H9 (cell line): ENCODE measurements at regions not wholly inside any gene's neighbourhood (a gene's known extent, or its start where the extent isn't known, plus 50 kb on each side); places are given as distances from the start of the nearest gene placed in this dataset.

Experiments
- DNase-seq: peaks from one replicate; pipeline ENCODE4 v3.0.0-alpha.2; 2017
- H2AFZ ChIP-seq: one replicate; pipeline ENCODE4 v1.6.1; 2013; ENCODE audit warnings: mild to moderate bottlenecking, low read length, control low read depth, moderate library complexity
- H2AK5ac ChIP-seq: 2 replicates; pipeline ENCODE4 v1.6.1; 2013; ENCODE audit warnings: low read length, control low read depth, mixed read lengths; ENCODE audit not compliant: insufficient read length
- H2BK120ac ChIP-seq: one replicate; pipeline ENCODE4 v1.6.1; 2013; ENCODE audit warnings: low read depth, mild to moderate bottlenecking, low read length, control low read depth, inconsistent platforms; ENCODE audit not compliant: poor library complexity, severe bottlenecking
- H2BK12ac ChIP-seq: 2 replicates; pipeline ENCODE4 v1.6.1; 2013; ENCODE audit warnings: low read length, control low read depth, mixed read lengths, low read depth; ENCODE audit not compliant: insufficient read length
- H2BK15ac ChIP-seq: 2 replicates; pipeline ENCODE4 v1.6.1; 2013; ENCODE audit warnings: low read depth, low read length, control low read depth
- H2BK20ac ChIP-seq: one replicate; pipeline ENCODE4 v1.6.1; 2013; ENCODE audit warnings: low read depth, mild to moderate bottlenecking, low read length, control low read depth, inconsistent platforms; ENCODE audit not compliant: poor library complexity, severe bottlenecking
- H2BK5ac ChIP-seq: 2 replicates; pipeline ENCODE4 v1.6.1; 2013; ENCODE audit warnings: low read length, control low read depth, mixed read lengths; ENCODE audit not compliant: insufficient read length
- H3K14ac ChIP-seq: 2 replicates; pipeline ENCODE4 v1.6.1; 2013; ENCODE audit warnings: low read length, control low read depth; ENCODE audit not compliant: insufficient read depth
- H3K18ac ChIP-seq: 2 replicates; pipeline ENCODE4 v1.6.1; 2013; ENCODE audit warnings: low read depth, mild to moderate bottlenecking, mixed read lengths, low read length, control low read depth; ENCODE audit not compliant: insufficient read length
- H3K23ac ChIP-seq: 2 replicates; pipeline ENCODE4 v1.6.1; 2013; ENCODE audit warnings: low read length, control low read depth, mixed read lengths, low read depth; ENCODE audit not compliant: insufficient read length
- H3K23me2 ChIP-seq: 2 replicates; pipeline ENCODE4 v1.6.1; 2013; ENCODE audit warnings: low read depth, mild to moderate bottlenecking, mixed read lengths, low read length, control low read depth; ENCODE audit not compliant: insufficient read length, poor library complexity, severe bottlenecking
- H3K27ac ChIP-seq: 2 replicates; pipeline ENCODE4 v1.5.1; 2013; ENCODE audit warnings: low read length, control low read depth, mixed read lengths, low read depth; ENCODE audit not compliant: insufficient read length
- H3K27me3 ChIP-seq: 2 replicates; pipeline ENCODE4 v1.6.1; 2013; ENCODE audit warnings: low read length, control low read depth, inconsistent platforms; ENCODE audit not compliant: insufficient read depth
- H3K4ac ChIP-seq: 2 replicates; pipeline ENCODE4 v1.6.1; 2013; ENCODE audit warnings: low read depth, mild to moderate bottlenecking, control low read depth, inconsistent platforms, low read length, moderate library complexity
- H3K4me1 ChIP-seq: 2 replicates; pipeline ENCODE4 v1.6.1; 2013; ENCODE audit warnings: low read length, control low read depth, inconsistent platforms; ENCODE audit not compliant: insufficient read depth
- H3K4me2 ChIP-seq: 2 replicates; pipeline ENCODE4 v1.6.1; 2013; ENCODE audit warnings: low read length, control low read depth, mixed read lengths; ENCODE audit not compliant: insufficient read length, insufficient read depth
- H3K56ac ChIP-seq: 2 replicates; pipeline ENCODE4 v1.6.1; 2013; ENCODE audit warnings: low read depth, mild to moderate bottlenecking, mixed read lengths, low read length, control low read depth; ENCODE audit not compliant: insufficient read length
- H3K79me1 ChIP-seq: 2 replicates; pipeline ENCODE4 v1.6.1; 2013; ENCODE audit warnings: low read depth, mild to moderate bottlenecking, moderate library complexity, low read length, control low read depth, inconsistent platforms; ENCODE audit not compliant: insufficient read depth, poor library complexity, severe bottlenecking
- H3K79me2 ChIP-seq: 2 replicates; pipeline ENCODE4 v1.6.1; 2013; ENCODE audit warnings: low read length, control low read depth, inconsistent platforms; ENCODE audit not compliant: insufficient read depth
- H3K9ac ChIP-seq: 2 replicates; pipeline ENCODE4 v1.6.1; 2013; ENCODE audit warnings: low read length, control low read depth, mixed read lengths; ENCODE audit not compliant: insufficient read length; ENCODE audit errors: extremely low read depth
- H3K9me3 ChIP-seq: one replicate; pipeline ENCODE4 v1.6.1; 2013; ENCODE audit warnings: low read depth, low read length, inconsistent platforms; ENCODE audit not compliant: control insufficient read depth
- H3T11ph ChIP-seq: one replicate; pipeline ENCODE4 v1.6.1; 2013; ENCODE audit warnings: mild to moderate bottlenecking, low read length, control low read depth, inconsistent platforms
- H4K20me1 ChIP-seq: one replicate; pipeline ENCODE4 v1.6.1; 2013; ENCODE audit not compliant: control insufficient read depth, insufficient read length, insufficient read depth
- H4K5ac ChIP-seq: 2 replicates; pipeline ENCODE4 v1.6.1; 2013; ENCODE audit warnings: low read depth, mild to moderate bottlenecking, mixed read lengths, low read length, control low read depth; ENCODE audit not compliant: insufficient read length
- H4K8ac ChIP-seq: replicated peaks from 2 replicates; pipeline ENCODE4 v1.6.1; 2013; ENCODE audit warnings: low read length, control low read depth, mixed read lengths, low read depth; ENCODE audit not compliant: insufficient read length
- H4K91ac ChIP-seq: 2 replicates; pipeline ENCODE4 v1.6.1; 2013; ENCODE audit warnings: low read depth, mild to moderate bottlenecking, moderate library complexity, mixed read lengths, low read length, control low read depth; ENCODE audit not compliant: insufficient read length
- H3K27ac Mint-ChIP-seq, 3 experiments: 2 replicates in 2 of 3; 3 replicates in 1 of 3; pipeline ENCODE4 v1.8.0; 2020 to 2021; ENCODE audit warnings: mixed read lengths in 3 of 3, mild to moderate bottlenecking in 1 of 3, moderate library complexity in 1 of 3
- H3K27me3 Mint-ChIP-seq: 2 replicates; pipeline ENCODE4 v1.8.0; 2021; ENCODE audit warnings: low read depth, mild to moderate bottlenecking, moderate library complexity, mixed read lengths
- H3K36me3 Mint-ChIP-seq, 3 experiments: 2 replicates in 2 of 3; 3 replicates in 1 of 3; pipeline ENCODE4 v1.8.0; 2020 to 2021; ENCODE audit warnings: low read depth in 3 of 3, mixed read lengths in 3 of 3; ENCODE audit not compliant: insufficient read depth in 1 of 3
- H3K4me1 Mint-ChIP-seq, 2 experiments: 2 replicates each; pipeline ENCODE4 v1.8.0; 2020; ENCODE audit warnings: mixed read lengths in 2 of 2
- H3K4me3 Mint-ChIP-seq, 2 experiments: 2 replicates in 1 of 2; 3 replicates in 1 of 2; pipeline ENCODE4 v1.8.0; 2020 to 2021; ENCODE audit warnings: mild to moderate bottlenecking in 2 of 2, mixed read lengths in 2 of 2, moderate library complexity in 1 of 2
- H3K9me3 Mint-ChIP-seq, 2 experiments: 2 replicates in 1 of 2; 3 replicates in 1 of 2; pipeline ENCODE4 v1.8.0; 2020; ENCODE audit warnings: mild to moderate bottlenecking in 2 of 2, mixed read lengths in 2 of 2, moderate library complexity in 1 of 2
- CTCF ChIP-seq: fragments of 200-600 bp; sonication (generic); conservative IDR thresholded peaks from 3 replicates; pipeline ENCODE4 v1.8.0; 2021; ENCODE audit warnings: antibody characterized with exemption, mild to moderate bottlenecking
- WGBS: extraction: QIAGEN DNeasy Blood & Tissue Kit; methylation state at CpG from one replicate; pipeline ENCODE4 v1.1.7; 2013; ENCODE audit warnings: missing lambda C conversion rate, low lambda C conversion rate, mixed read lengths; ENCODE audit not compliant: insufficient read length; ENCODE audit errors: extremely low coverage; 5-methylcytosine and 5-hydroxymethylcytosine counted together

DNA sequence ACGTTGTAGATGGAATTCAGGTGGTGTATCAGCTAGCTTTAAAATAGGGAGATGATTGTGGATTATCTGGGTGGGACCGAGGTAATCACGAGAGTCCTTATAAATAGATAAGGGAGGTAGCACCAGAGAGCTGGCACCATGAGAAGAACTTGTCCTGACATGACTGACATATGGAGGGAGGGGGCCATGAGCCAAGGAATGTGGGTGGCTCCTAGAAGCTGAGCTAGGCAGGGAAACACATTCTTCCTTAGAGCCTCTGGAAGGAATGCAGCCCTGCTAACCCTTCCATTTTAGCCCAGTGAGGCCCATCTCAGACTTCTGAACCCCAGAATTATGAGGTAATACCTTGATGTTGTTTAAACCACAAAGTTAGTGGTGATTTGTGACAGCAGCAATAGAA is 321.1 kb upstream of the SULF2 start:
- Mint-ChIP-seq H3K27ac (no peak overlapping the region; a peak in 1 of 7 replicates), H3K4me1 (no peaks in the 10 kb centered on the region), H3K36me3 (peaks cover 0 to 5% (median 0%) of the 10 kb centered on the region in 3 experiments; a peak in 3 of 7 replicates), H3K4me3 (no peak overlapping the region), H3K9me3 (peaks cover 3 to 7% of the 10 kb centered on the region in 2 experiments; a peak in 4 of 5 replicates), H3K27me3 (peaks cover 3% of the 10 kb centered on the region)
- Histone ChIP-seq H3K14ac (no peak overlapping the region), H4K5ac (no peak overlapping the region), H3K18ac (no peak overlapping the region), H3T11ph (no peak overlapping the region), H4K20me1 (no peaks in the 10 kb centered on the region), H3K27me3 (no peaks in the 10 kb centered on the region), H2BK15ac (no peak overlapping the region), H3K4ac (no peak overlapping the region), H2AFZ (no peak overlapping the region), H2BK12ac (no peak overlapping the region), H2BK20ac (no peak overlapping the region), H3K23me2 (no peaks in the 10 kb centered on the region), H3K27ac (no peak overlapping the region), H3K79me1 (no peaks in the 10 kb centered on the region), H2BK5ac (no peak overlapping the region), H2BK120ac (no peak overlapping the region), H3K56ac (no peak overlapping the region), H4K8ac (no peak overlapping the region), H3K9me3 (no peaks in the 10 kb centered on the region), H3K23ac (no peak overlapping the region), H4K91ac (no peak overlapping the region), H3K79me2 (no peaks in the 10 kb centered on the region), H3K4me1 (no peaks in the 10 kb centered on the region), H3K4me2 (no peak overlapping the region), H3K9ac (no peak overlapping the region), H2AK5ac (no peak overlapping the region)
- no peak for TF ChIP-seq CTCF
- no peak for DNase-seq
- WGBS: no CpG with 5 or more reads among the region's 3 CpGs
